ENCODE measurements at regions not wholly inside any gene's neighbourhood (a gene's known extent, or its start where the extent isn't known, plus 50 kb on each side); places are given as distances from the start of the nearest gene placed in this dataset.
A peak's percentile ranks its signal among the peaks of the same experiment; 100 is the strongest.

DNA sequence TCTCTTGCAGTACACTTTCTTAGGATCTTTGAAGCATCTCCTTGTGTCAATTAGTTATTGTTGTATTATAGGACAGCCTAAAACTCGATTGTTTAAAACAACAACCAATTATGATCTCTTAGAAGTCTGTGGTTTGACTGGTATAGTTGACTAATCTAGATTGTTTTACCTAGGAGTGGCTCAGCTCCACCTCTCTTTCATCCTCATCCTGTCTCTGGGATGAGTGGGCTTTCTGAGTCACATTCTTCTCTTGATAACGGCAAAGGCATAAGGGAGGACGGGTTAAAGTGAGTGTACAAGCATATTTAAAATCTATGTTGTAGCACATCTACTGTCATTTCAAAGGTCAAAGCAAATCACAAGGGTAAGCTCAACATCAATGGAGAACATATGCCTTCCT, 102.3 kb upstream of the GULP1 start:
- H2BK5ac ChIP-seq (ENCODE audit: low read depth, low read length): no peak overlapping the region
- no peak overlapping the region for H3K4me2 ChIP-seq (ENCODE audit: insufficient read depth in 1 of 2, low read depth in 2 of 2, low read length in 2 of 2)
- DNase-seq (ENCODE audit: low read depth in 1 of 2, low spot score in 2 of 2) (no peak), FAIRE-seq (no peak)
- H3K4me1 ChIP-seq (replicated peaks in 1 of 4; ENCODE audit: control insufficient read depth in 3 of 4, insufficient read depth in 4 of 4, low read length in 3 of 4): no peaks in the 10 kb centered on the region
- no peak overlapping the region for H4K8ac ChIP-seq (ENCODE audit: extremely low read depth, insufficient read depth, low read length)
- no peak overlapping the region for H2BK15ac ChIP-seq (ENCODE audit: low read length)
- no peaks in the 10 kb centered on the region for H3K79me1 ChIP-seq (ENCODE audit: low read depth, low read length)
- H3K23me2 ChIP-seq (ENCODE audit: low read depth, low read length): no peaks in the 10 kb centered on the region
- TF ChIP-seq PHF8 (conservative IDR thresholded peaks at IDR 0.05; ENCODE audit: low read depth, low read length): no peak
- H3K18ac ChIP-seq (ENCODE audit: extremely low read depth, low read length): no peak overlapping the region
- no peak overlapping the region for H2BK120ac ChIP-seq (replicated peaks; ENCODE audit: low read depth, low read length)
- no peaks in the 10 kb centered on the region for H3K27me3 ChIP-seq (replicated peaks in 1 of 4; ENCODE audit: control insufficient read depth in 3 of 4, extremely low read depth in 1 of 4, insufficient read depth in 3 of 4, low read length in 3 of 4)
- POLR2A ChIA-PET (ENCODE audit: partially characterized antibody): no interaction called here
- H3K9me3 ChIP-seq (ENCODE audit: insufficient read depth in 2 of 2, low read depth in 1 of 2, low read length in 1 of 2): no peaks in the 10 kb centered on the region; a peak in 1 of 4 replicates
- no peaks in the 10 kb centered on the region for H3K36me3 ChIP-seq (ENCODE audit: control insufficient read depth in 2 of 4, insufficient read depth in 4 of 4, low read length in 3 of 4)
- no peaks in the 10 kb centered on the region for H4K20me1 ChIP-seq (replicated peaks in 1 of 2; ENCODE audit: control insufficient read depth in 1 of 2, insufficient read depth in 2 of 2, low read length in 2 of 2)
- H2BK12ac ChIP-seq (ENCODE audit: low read depth, low read length): no peak overlapping the region
- H2AFZ ChIP-seq (ENCODE audit: low read length): no peak overlapping the region
- no peak overlapping the region for H3K4me3 ChIP-seq (ENCODE audit: extremely low read depth in 1 of 4, insufficient read depth in 2 of 4, low read depth in 3 of 4, low read length in 4 of 4)
- 92% methylated on average over 3 of the region's 3 CpGs; no CpG with 5 or more reads in 1 of the 2 experiments for WGBS, 2 experiments (ENCODE audit: extremely low coverage in 1 of 2, insufficient coverage in 1 of 2, insufficient read length in 1 of 2, insufficient replicate concordance in 2 of 2, low coverage in 1 of 2, low lambda C conversion rate in 2 of 2, missing lambda C conversion rate in 1 of 2)
- no peak overlapping the region for H3K27ac ChIP-seq (ENCODE audit: low read depth, low read length)
- no peak overlapping the region for H2AK5ac ChIP-seq (ENCODE audit: low read depth, low read length)
- no peak overlapping the region for H2BK20ac ChIP-seq (ENCODE audit: low read length)
- H4K5ac ChIP-seq (ENCODE audit: insufficient read length, low read depth, low read length): no peak overlapping the region
- no peak overlapping the region for H3K9ac ChIP-seq (replicated peaks in 1 of 4; ENCODE audit: extremely low read depth in 1 of 4, low read depth in 3 of 4, low read length in 3 of 4)
- no peaks in the 10 kb centered on the region for H3K79me2 ChIP-seq (ENCODE audit: control insufficient read depth in 1 of 2, insufficient read depth in 2 of 2, low read length in 2 of 2)
- peak overlapping the region; percentile 30 for H4K91ac ChIP-seq (replicated peaks; ENCODE audit: insufficient read length, low read length)
- no peak overlapping the region for H3K56ac ChIP-seq (replicated peaks; ENCODE audit: insufficient read length, low read depth, low read length)
- no peak overlapping the region for H3K14ac ChIP-seq (ENCODE audit: insufficient read length)
- H3K4ac ChIP-seq (replicated peaks; ENCODE audit: insufficient read length, low read depth, low read length): no peak overlapping the region
- H3K23ac ChIP-seq (ENCODE audit: insufficient read length): no peak overlapping the region
- CTCF ChIA-PET (ENCODE audit: partially characterized antibody): interaction anchor here (0.8 kb wide), 1 partner anchor 59 kb away, joined by 3 read pairs; no protein-coding TSS in a partner anchor

Measured in H1 (cell line).